ENCODE measurements at regions not wholly inside any gene's neighbourhood (a gene's known extent, or its start where the extent isn't known, plus 50 kb on each side); places are given as distances from the start of the nearest gene placed in this dataset.
A peak's percentile ranks its signal among the peaks of the same experiment; 100 is the strongest.

- DNase-seq (ENCODE audit: low spot score), result no peak
Observed at GRCh38 chr12:93103154-93103553, 174.1 kb upstream of the EEA1 start.

- DNase-seq (ENCODE audit: low spot score), result no peak
Observed at GRCh38 chr12:93104535-93104934, 175.4 kb upstream of the EEA1 start.

- no peak for DNase-seq (ENCODE audit: low spot score)
Observed at GRCh38 chr12:93106910-93107309, 177.8 kb upstream of the EEA1 start.

- no peak for DNase-seq (ENCODE audit: low spot score)
Observed at GRCh38 chr12:93107514-93108312, 178.6 kb upstream of the EEA1 start.

- no peak for DNase-seq (ENCODE audit: low spot score)
Observed at GRCh38 chr12:93108985-93109384, 179.9 kb upstream of the EEA1 start.

GRCh38 chr12:93109551-93110203 lies 180.6 kb upstream of the EEA1 start:
- no peak for DNase-seq (ENCODE audit: low spot score)

- DNase-seq (ENCODE audit: low spot score), result peak; percentile 60
Observed at GRCh38 chr12:93111773-93112172, 182.7 kb upstream of the EEA1 start.

GRCh38 chr12:93113317-93114006 lies 184.4 kb upstream of the EEA1 start:
- DNase-seq (ENCODE audit: low spot score), result peak; percentile 62

- no peak for DNase-seq (ENCODE audit: low spot score)
Observed at GRCh38 chr12:93115198-93115601, 186.1 kb upstream of the EEA1 start.

GRCh38 chr12:93115646-93116045 lies 186.6 kb upstream of the EEA1 start:
- no peak for DNase-seq (ENCODE audit: low spot score)

GRCh38 chr12:93116632-93117031 lies 187.5 kb upstream of the EEA1 start:
- DNase-seq (ENCODE audit: low spot score), result no peak

GRCh38 chr12:93121729-93122488 lies 192.8 kb upstream of the EEA1 start:
- no peak for DNase-seq (ENCODE audit: low spot score)

GRCh38 chr12:93122569-93123091 lies 193.5 kb upstream of the EEA1 start:
- no peak for DNase-seq (ENCODE audit: low spot score)

- DNase-seq (ENCODE audit: low spot score), result no peak
Observed at GRCh38 chr12:93125126-93125525, 196.0 kb upstream of the EEA1 start.

- no peak for DNase-seq (ENCODE audit: low spot score)
Observed at GRCh38 chr12:93126069-93126474, 197.0 kb upstream of the EEA1 start.

- no peak for DNase-seq (ENCODE audit: low spot score)
Observed at GRCh38 chr12:93127107-93127560, 198.0 kb upstream of the EEA1 start.

GRCh38 chr12:93127582-93128331 lies 198.7 kb upstream of the EEA1 start:
- no peak for DNase-seq (ENCODE audit: low spot score)

- no peak for DNase-seq (ENCODE audit: low spot score)
Observed at GRCh38 chr12:93128332-93128707, 199.2 kb upstream of the EEA1 start.

GRCh38 chr12:93130366-93131054 lies 201.4 kb upstream of the EEA1 start:
- DNase-seq (ENCODE audit: low spot score), result peak; percentile 21

GRCh38 chr12:93133361-93133760 lies 204.3 kb upstream of the EEA1 start:
- no peak for DNase-seq (ENCODE audit: low spot score)
